ENCODE measurements at regions not wholly inside any gene's neighbourhood (a gene's known extent, or its start where the extent isn't known, plus 50 kb on each side); places are given as distances from the start of the nearest gene placed in this dataset.

DNA sequence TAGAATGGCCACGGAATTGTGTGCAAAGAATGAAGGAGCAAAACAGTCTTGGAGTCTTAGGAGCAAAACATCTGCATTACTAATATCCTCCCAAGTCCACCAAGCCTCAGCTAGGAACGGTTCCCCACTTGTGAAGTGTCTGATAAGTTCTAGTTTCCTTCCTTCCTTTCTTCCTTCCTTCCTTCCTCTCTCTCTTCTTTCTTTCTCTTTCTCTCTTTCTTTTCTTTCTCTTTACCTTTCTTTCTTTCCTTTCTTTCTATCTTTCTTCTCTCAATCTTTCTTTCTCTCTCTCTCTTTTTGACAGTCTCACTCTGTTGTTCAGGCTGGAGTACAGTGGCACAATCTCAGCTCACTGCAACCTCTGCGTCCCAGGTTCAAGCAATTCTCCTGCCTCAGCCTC is 160.8 kb downstream of the FOXL1 start:
- Histone ChIP-seq H3K9me3 (ENCODE audit: control insufficient read depth, insufficient read depth, low read depth, low read length) (no peaks in the 10 kb centered on the region), H4K20me1 (ENCODE audit: control insufficient read depth, extremely low read depth, insufficient read depth, low read length) (no peaks in the 10 kb centered on the region), H3K4me3 (replicated peaks in 1 of 4; ENCODE audit: control extremely low read depth in 1 of 4, insufficient read depth in 1 of 4, low read depth in 3 of 4, low read length in 4 of 4) (no peak overlapping the region), H3K9ac (ENCODE audit: insufficient read depth, low read length) (no peak overlapping the region), H3K27ac (ENCODE audit: insufficient read depth, low read length) (no peak overlapping the region), H3K4me2 (ENCODE audit: extremely low read depth, insufficient read depth, low read length) (no peak overlapping the region), H3K79me2 (ENCODE audit: control insufficient read depth, insufficient read depth, low read length) (no peaks in the 10 kb centered on the region), H3K36me3 (ENCODE audit: control insufficient read depth, insufficient read depth, low read length) (no peaks in the 10 kb centered on the region), H3K4me1 (ENCODE audit: control insufficient read depth, extremely low read depth, insufficient read depth, low read length) (peaks cover 8% of the 10 kb centered on the region), H2AFZ (ENCODE audit: low read length) (no peak overlapping the region), H3K27me3 (ENCODE audit: control insufficient read depth, insufficient read depth, low read length) (no peaks in the 10 kb centered on the region)
- no peak for TF ChIP-seq EZH2 (IDR thresholded peaks at IDR 0.05; ENCODE audit: low read length, missing control alignments)
- TF ChIP-seq, protein P1, sequence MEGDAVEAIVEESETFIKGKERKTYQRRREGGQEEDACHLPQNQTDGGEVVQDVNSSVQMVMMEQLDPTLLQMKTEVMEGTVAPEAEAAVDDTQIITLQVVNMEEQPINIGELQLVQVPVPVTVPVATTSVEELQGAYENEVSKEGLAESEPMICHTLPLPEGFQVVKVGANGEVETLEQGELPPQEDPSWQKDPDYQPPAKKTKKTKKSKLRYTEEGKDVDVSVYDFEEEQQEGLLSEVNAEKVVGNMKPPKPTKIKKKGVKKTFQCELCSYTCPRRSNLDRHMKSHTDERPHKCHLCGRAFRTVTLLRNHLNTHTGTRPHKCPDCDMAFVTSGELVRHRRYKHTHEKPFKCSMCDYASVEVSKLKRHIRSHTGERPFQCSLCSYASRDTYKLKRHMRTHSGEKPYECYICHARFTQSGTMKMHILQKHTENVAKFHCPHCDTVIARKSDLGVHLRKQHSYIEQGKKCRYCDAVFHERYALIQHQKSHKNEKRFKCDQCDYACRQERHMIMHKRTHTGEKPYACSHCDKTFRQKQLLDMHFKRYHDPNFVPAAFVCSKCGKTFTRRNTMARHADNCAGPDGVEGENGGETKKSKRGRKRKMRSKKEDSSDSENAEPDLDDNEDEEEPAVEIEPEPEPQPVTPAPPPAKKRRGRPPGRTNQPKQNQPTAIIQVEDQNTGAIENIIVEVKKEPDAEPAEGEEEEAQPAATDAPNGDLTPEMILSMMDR (conservative IDR thresholded peaks at IDR 0.05 in 1 of 2, IDR thresholded peaks at IDR 0.05 in 1 of 2; ENCODE audit: low read depth in 1 of 2, low read length in 2 of 2): no peak
- DNase-seq (ENCODE audit: low read depth in 2 of 2): no peak

DNA sequence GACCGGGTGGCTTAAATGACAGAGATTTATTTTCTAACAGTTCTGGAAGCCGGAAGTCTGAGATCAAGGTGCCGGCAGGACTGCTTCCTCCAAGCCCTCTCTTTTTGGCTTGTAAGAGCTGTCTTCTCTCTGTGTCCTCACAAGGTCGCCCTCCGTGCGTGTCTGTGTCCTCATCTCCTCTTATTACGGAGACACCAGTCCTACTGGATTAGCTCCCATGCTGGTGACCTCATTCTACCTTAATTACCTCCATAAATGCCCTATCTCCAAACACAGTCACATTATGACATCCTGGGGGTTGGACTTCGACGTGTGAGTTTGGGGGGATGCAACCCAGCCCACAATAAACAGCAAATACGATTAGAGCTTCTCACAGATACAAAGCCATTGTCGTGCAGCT is 161.5 kb downstream of the FOXL1 start:
- Histone ChIP-seq H3K9ac (ENCODE audit: insufficient read depth, low read length) (no peak overlapping the region), H3K4me3 (replicated peaks in 1 of 4; ENCODE audit: control extremely low read depth in 1 of 4, insufficient read depth in 1 of 4, low read depth in 3 of 4, low read length in 4 of 4) (no peak overlapping the region), H3K27ac (ENCODE audit: insufficient read depth, low read length) (no peak overlapping the region), H3K9me3 (ENCODE audit: control insufficient read depth, insufficient read depth, low read depth, low read length) (no peaks in the 10 kb centered on the region), H2AFZ (ENCODE audit: low read length) (no peak overlapping the region), H3K4me2 (ENCODE audit: extremely low read depth, insufficient read depth, low read length) (no peak overlapping the region), H3K4me1 (ENCODE audit: control insufficient read depth, extremely low read depth, insufficient read depth, low read length) (peaks cover 6% of the 10 kb centered on the region), H3K36me3 (ENCODE audit: control insufficient read depth, insufficient read depth, low read length) (no peaks in the 10 kb centered on the region), H3K79me2 (ENCODE audit: control insufficient read depth, insufficient read depth, low read length) (no peaks in the 10 kb centered on the region), H4K20me1 (ENCODE audit: control insufficient read depth, extremely low read depth, insufficient read depth, low read length) (no peaks in the 10 kb centered on the region), H3K27me3 (ENCODE audit: control insufficient read depth, insufficient read depth, low read length) (no peaks in the 10 kb centered on the region)
- DNase-seq (ENCODE audit: low read depth in 2 of 2): no peak
- no peak for TF ChIP-seq EZH2 (IDR thresholded peaks at IDR 0.05; ENCODE audit: low read length, missing control alignments)
- TF ChIP-seq, protein P1 (conservative IDR thresholded peaks at IDR 0.05 in 1 of 2, IDR thresholded peaks at IDR 0.05 in 1 of 2; ENCODE audit: low read depth in 1 of 2, low read length in 2 of 2): no peak

DNA sequence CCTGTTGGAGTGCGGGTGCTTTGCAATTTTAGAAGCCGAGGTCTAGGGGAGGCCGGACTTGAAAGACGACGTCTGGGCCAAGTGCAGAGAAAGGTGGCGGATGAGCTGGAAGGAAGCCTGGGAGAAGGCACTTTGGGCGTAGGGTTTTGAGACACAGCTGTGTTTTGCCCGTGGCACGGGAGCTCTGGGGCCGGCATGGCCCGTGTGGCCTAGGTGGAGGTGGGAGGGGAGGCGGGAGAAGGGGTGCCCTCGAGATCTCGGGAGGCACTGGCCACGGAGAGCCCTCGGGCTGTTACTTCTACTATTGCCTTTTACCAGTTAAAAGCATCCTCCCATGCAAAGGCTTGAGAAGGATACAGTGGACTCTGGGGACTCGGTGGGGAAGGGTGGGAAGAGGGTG is 161.9 kb downstream of the FOXL1 start:
- H4K20me1 ChIP-seq (ENCODE audit: control insufficient read depth, extremely low read depth, insufficient read depth, low read length): no peaks in the 10 kb centered on the region
- H3K4me1 ChIP-seq (ENCODE audit: control insufficient read depth, extremely low read depth, insufficient read depth, low read length): peaks cover 4% of the 10 kb centered on the region
- no peak for DNase-seq (ENCODE audit: low read depth in 2 of 2)
- no peak overlapping the region for H3K9ac ChIP-seq (ENCODE audit: insufficient read depth, low read length)
- no peak overlapping the region for H3K27ac ChIP-seq (ENCODE audit: insufficient read depth, low read length)
- no peaks in the 10 kb centered on the region for H3K27me3 ChIP-seq (ENCODE audit: control insufficient read depth, insufficient read depth, low read length)
- H3K4me3 ChIP-seq (replicated peaks in 1 of 4; ENCODE audit: control extremely low read depth in 1 of 4, insufficient read depth in 1 of 4, low read depth in 3 of 4, low read length in 4 of 4): no peak overlapping the region
- TF ChIP-seq EZH2 (IDR thresholded peaks at IDR 0.05; ENCODE audit: low read length, missing control alignments): no peak
- TF ChIP-seq, protein P1 (conservative IDR thresholded peaks at IDR 0.05 in 1 of 2, IDR thresholded peaks at IDR 0.05 in 1 of 2; ENCODE audit: low read depth in 1 of 2, low read length in 2 of 2): no peak
- H2AFZ ChIP-seq (ENCODE audit: low read length): no peak overlapping the region
- no peaks in the 10 kb centered on the region for H3K79me2 ChIP-seq (ENCODE audit: control insufficient read depth, insufficient read depth, low read length)
- no peaks in the 10 kb centered on the region for H3K36me3 ChIP-seq (ENCODE audit: control insufficient read depth, insufficient read depth, low read length)
- no peak overlapping the region for H3K4me2 ChIP-seq (ENCODE audit: extremely low read depth, insufficient read depth, low read length)
- H3K9me3 ChIP-seq (ENCODE audit: control insufficient read depth, insufficient read depth, low read depth, low read length): no peaks in the 10 kb centered on the region
